ENCODE measurements at regions not wholly inside any gene's neighbourhood (a gene's known extent, or its start where the extent isn't known, plus 50 kb on each side); places are given as distances from the start of the nearest gene placed in this dataset.

DNA sequence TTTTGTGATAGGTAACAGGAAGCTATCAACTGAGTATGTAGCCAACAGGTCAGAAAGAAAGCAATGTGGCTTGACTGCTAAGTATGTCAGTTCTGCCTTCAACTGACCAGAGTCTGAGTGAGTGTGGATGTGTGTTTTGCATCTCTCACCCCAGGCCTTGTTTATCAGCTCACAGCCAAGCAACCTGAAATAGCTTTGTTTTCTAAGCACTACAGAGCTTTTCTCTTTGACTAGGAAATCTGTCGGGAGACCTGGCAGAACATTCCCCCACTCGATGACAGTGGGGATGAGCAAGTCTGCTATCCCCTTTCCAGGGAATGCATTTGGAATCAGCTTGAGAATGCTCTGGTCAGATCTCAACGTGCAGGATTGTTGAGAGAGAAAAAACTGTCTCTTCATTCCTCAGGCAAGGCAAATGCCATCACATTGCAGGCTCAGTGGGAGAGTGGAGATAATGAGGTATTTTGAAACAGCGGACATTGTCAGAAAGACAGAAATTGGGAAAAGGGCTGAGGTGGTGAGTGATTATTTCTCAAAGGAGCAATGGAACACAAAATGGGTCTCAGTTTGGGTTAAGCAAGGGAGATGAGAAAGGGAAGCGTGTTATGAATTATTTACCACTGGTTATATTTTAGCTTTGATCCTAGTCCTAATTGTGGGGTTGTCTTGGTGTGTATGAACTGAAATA lies 233.8 kb upstream of the PIK3C3 start:
- TF ChIP-seq SUZ12 (IDR thresholded peaks at IDR 0.05), result no peak
- TF ChIP-seq SP1 (IDR thresholded peaks at IDR 0.05), result no peak
- TF ChIP-seq BHLHE40 (IDR thresholded peaks at IDR 0.05; ENCODE audit: borderline replicate concordance), result no peak
- no peak for TF ChIP-seq NFRKB (IDR thresholded peaks at IDR 0.05)
- no peak for TF ChIP-seq CTBP1 (IDR thresholded peaks at IDR 0.05; ENCODE audit: borderline replicate concordance)
- no peak for TF ChIP-seq TARDBP (IDR thresholded peaks at IDR 0.05)
- TF ChIP-seq FOXK2 (IDR thresholded peaks at IDR 0.05), result no peak

Data from HEK293T (cell line).